Activated naive CD8-positive, alpha-beta T cell treated with anti-CD3 and anti-CD28 coated beads, Interleukin-2, amount 50 U/mL, for 24 hours (primary cell): ENCODE measurements at regions not wholly inside any gene's neighbourhood (a gene's known extent, or its start where the extent isn't known, plus 50 kb on each side); places are given as distances from the start of the nearest gene placed in this dataset.
"Not testable (repeated sequence)": the region's sequence is repeated elsewhere in the genome, so short reads cannot be mapped to it uniquely, and the experiment has no call there.

ENCODE experiments used
- ATAC-seq: fragments of 150-1000 bp; cut with Tn5 transposase; one replicate; pipeline ENCODE4 v1.10.0; 2021
- DNase-seq: peaks from one replicate; pipeline ENCODE4 v3.0.0; 2021
- H3K27ac Mint-ChIP-seq: one replicate; pipeline ENCODE4 v1.8.0; 2021; ENCODE audit warnings: mild to moderate bottlenecking, mixed read lengths
- H3K27me3 Mint-ChIP-seq: one replicate; pipeline ENCODE4 v1.8.0; 2021; ENCODE audit warnings: mixed read lengths
- H3K36me3 Mint-ChIP-seq: one replicate; pipeline ENCODE4 v1.8.0; 2021; ENCODE audit warnings: low read depth, mixed read lengths
- H3K4me1 Mint-ChIP-seq: one replicate; pipeline ENCODE4 v1.8.0; 2021; ENCODE audit warnings: mixed read lengths
- H3K4me3 Mint-ChIP-seq: one replicate; pipeline ENCODE4 v1.8.0; 2021; ENCODE audit warnings: mild to moderate bottlenecking, moderate library complexity, mixed read lengths
- H3K9me3 Mint-ChIP-seq: one replicate; pipeline ENCODE4 v1.8.0; 2021; ENCODE audit warnings: mixed read lengths

DNA sequence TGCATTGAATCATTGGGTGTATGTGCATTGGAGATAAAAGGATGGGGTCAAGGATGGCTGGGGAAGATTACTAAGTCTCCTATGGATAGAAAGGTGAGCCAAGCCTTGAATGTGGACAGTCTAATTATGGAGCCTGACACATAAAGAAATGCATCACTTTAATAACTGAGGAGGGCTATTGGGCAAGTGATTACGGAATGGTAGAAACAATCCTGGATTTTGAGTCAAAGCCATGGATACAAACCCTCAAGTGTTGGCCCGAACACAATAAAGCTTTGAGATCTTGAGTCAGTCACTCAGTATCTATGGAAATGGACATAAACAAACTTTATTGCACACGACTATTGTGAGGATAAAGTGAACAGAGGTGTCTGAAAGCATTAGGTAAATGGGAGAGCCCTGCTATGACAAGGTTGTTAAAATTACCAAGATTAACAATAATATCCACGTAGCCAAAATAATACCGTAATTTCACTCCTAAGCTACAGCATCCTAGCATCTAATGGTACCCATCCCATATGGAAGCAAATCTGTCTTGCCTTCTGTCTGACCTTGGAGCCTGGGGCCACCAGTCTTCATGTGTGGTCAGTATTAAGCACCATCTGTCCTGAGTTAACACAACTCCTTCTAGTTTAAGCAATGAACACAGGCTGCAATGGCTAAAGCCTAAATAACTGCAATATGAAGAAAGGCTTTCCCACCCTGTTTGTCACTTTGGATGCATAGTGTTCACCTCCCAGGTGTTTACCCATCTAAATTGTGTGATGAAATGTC, 136.9 kb upstream of the PRICKLE2 start:
- DNase-seq (no peak), ATAC-seq (no peak)
- H3K4me1 Mint-ChIP-seq = no peaks in the 10 kb centered on the region
- peaks cover 5% of the 10 kb centered on the region for H3K27me3 Mint-ChIP-seq
- no peak overlapping the region for H3K27ac Mint-ChIP-seq
- no peaks in the 10 kb centered on the region for H3K36me3 Mint-ChIP-seq
- H3K9me3 Mint-ChIP-seq = no peaks in the 10 kb centered on the region
- no peak overlapping the region for H3K4me3 Mint-ChIP-seq

- not testable (repeated sequence) for H3K36me3 Mint-ChIP-seq, ATAC-seq, H3K9me3 Mint-ChIP-seq, H3K27me3 Mint-ChIP-seq, DNase-seq, H3K4me3 Mint-ChIP-seq, H3K4me1 Mint-ChIP-seq, H3K27ac Mint-ChIP-seq
These were observed 135.8 kb upstream of the PRICKLE2 start for GRCh38 chr3:64361036-64361435.

- Mint-ChIP-seq H3K4me3 (no peak overlapping the region), H3K9me3 (no peaks in the 10 kb centered on the region), H3K36me3 (no peaks in the 10 kb centered on the region), H3K27ac (no peak overlapping the region), H3K27me3 (peaks cover 4% of the 10 kb centered on the region), H3K4me1 (peaks cover 1% of the 10 kb centered on the region)
- ATAC-seq (no peak), DNase-seq (no peak)
These were observed 135.0 kb upstream of the PRICKLE2 start for GRCh38 chr3:64360280-64360679.

DNA sequence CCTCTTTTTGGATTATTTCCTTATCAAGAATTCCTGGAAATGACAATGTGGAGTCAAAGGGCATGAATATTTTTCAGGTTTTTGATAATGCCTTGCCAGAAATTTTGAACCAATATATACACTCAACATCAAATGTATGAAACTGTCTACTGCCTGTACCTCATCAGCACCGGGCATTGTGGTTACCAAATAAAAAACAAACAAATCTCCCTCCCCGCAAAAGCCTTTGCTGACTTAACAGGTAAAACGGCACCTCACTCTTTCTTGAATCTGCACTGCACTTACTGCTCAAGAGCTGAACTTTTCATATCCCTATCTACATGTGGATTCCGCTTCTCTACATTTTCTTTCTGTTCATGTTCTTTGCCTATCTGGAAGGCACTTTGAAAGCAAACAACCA, 134.5 kb upstream of the PRICKLE2 start:
- ATAC-seq (no peak), DNase-seq (no peak)
- Mint-ChIP-seq H3K9me3 (no peaks in the 10 kb centered on the region), H3K4me1 (peaks cover 4% of the 10 kb centered on the region), H3K36me3 (no peaks in the 10 kb centered on the region), H3K27me3 (peaks cover 4% of the 10 kb centered on the region), H3K27ac (no peak overlapping the region), H3K4me3 (no peak overlapping the region)

GRCh38 chr3:64358853-64359252, 133.6 kb upstream of the PRICKLE2 start:
- ATAC-seq = no peak

DNA sequence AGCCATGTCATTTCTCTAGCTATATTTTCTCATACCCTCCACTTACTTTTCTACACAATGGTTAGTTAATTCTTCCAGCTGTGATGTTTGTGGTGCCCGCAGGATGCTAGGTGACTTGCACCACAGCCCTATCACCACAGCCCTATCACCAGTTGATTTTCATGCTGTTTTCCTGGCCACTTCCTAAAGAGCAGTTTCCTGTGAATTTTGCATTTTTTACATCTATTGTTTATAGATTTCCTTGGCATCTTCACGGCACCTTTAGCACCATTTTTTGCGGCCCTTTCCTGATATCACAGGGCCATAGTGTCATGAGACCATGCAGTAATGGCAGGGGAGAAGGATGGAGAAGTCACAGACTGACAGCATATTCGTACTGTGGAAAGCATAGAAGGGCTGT, 132.9 kb upstream of the PRICKLE2 start:
- Mint-ChIP-seq H3K9me3 (no peaks in the 10 kb centered on the region), H3K4me1 (peaks cover 4% of the 10 kb centered on the region), H3K27me3 (peaks cover 2% of the 10 kb centered on the region), H3K36me3 (no peaks in the 10 kb centered on the region), H3K27ac (no peak overlapping the region), H3K4me3 (no peak overlapping the region)
- DNase-seq (no peak), ATAC-seq (no peak)

More at GRCh38 chr3:64358853-64359252, 133.6 kb upstream of the PRICKLE2 start:
- DNase-seq = no peak
- H3K4me1 Mint-ChIP-seq = peaks cover 4% of the 10 kb centered on the region
- no peaks in the 10 kb centered on the region for H3K9me3 Mint-ChIP-seq
- H3K27me3 Mint-ChIP-seq = peaks cover 2% of the 10 kb centered on the region
- no peaks in the 10 kb centered on the region for H3K36me3 Mint-ChIP-seq
- no peak overlapping the region for H3K4me3 Mint-ChIP-seq
- H3K27ac Mint-ChIP-seq = no peak overlapping the region

DNA sequence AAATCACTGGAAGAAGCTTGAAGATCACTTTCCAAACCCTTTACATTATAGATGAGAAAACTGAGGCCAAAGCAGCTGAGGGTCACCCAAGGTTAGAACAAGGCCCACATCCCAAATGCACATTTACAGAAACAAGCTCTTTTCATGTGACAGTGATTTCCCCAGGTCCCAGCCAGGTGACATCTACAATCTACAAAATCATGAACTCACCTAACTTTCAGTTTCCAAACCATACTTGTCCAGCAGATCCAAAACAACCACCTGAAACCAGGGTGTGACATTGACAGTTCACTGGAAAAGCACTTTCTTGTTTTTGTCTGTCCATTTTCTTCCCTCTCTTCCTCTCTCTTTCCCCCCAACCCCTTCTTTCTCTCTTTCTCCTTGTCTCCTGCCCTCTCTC, 132.2 kb upstream of the PRICKLE2 start:
- no peak for ATAC-seq
- peaks cover 2% of the 10 kb centered on the region for H3K27me3 Mint-ChIP-seq
- H3K4me1 Mint-ChIP-seq = peaks cover 4% of the 10 kb centered on the region

DNA sequence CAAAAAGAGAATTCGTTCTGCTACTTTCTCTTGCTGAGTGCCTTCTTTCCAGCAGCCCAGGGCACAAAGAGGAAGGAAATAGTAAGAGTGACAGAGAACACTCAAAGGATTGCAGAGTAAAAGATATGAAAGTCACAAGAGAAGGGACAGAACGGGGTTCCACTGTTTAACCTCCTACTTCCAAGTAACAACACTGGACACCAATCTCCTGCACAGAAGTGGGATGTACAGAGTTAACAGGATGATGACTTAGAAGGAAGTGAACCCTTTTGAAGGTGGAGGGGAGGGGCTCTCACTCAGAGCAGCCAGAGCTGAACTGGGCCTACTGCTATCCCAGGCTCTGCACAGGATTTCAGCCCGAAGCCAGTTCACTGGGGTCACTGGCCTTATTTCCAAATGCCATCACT, 130.1 kb upstream of the PRICKLE2 start:
- H3K36me3 Mint-ChIP-seq = no peaks in the 10 kb centered on the region
- ATAC-seq = no peak
- no peaks in the 10 kb centered on the region for H3K27me3 Mint-ChIP-seq
- H3K4me3 Mint-ChIP-seq = no peak overlapping the region
- H3K9me3 Mint-ChIP-seq = no peaks in the 10 kb centered on the region
- DNase-seq = no peak
- H3K4me1 Mint-ChIP-seq = peaks cover 6% of the 10 kb centered on the region
- no peak overlapping the region for H3K27ac Mint-ChIP-seq

More for the DNA sequence above, 132.2 kb upstream of the PRICKLE2 start:
- H3K36me3 Mint-ChIP-seq = no peaks in the 10 kb centered on the region
- H3K9me3 Mint-ChIP-seq = no peaks in the 10 kb centered on the region
- no peak overlapping the region for H3K27ac Mint-ChIP-seq
- no peak for DNase-seq
- H3K4me3 Mint-ChIP-seq = no peak overlapping the region

GRCh38 chr3:64354956-64355355, 129.7 kb upstream of the PRICKLE2 start:
- Mint-ChIP-seq H3K4me1 (peaks cover 6% of the 10 kb centered on the region), H3K9me3 (no peaks in the 10 kb centered on the region), H3K27me3 (no peaks in the 10 kb centered on the region), H3K36me3 (no peaks in the 10 kb centered on the region), H3K27ac (no peak overlapping the region), H3K4me3 (no peak overlapping the region)
- DNase-seq (no peak), ATAC-seq (no peak)

- no peaks in the 10 kb centered on the region for H3K36me3 Mint-ChIP-seq
- peaks cover 2% of the 10 kb centered on the region for H3K27me3 Mint-ChIP-seq
- H3K4me1 Mint-ChIP-seq = peaks cover 6% of the 10 kb centered on the region
- no peak for DNase-seq
- no peak overlapping the region for H3K27ac Mint-ChIP-seq
- H3K4me3 Mint-ChIP-seq = no peak overlapping the region
- no peak for ATAC-seq
- no peaks in the 10 kb centered on the region for H3K9me3 Mint-ChIP-seq
These were observed 129.0 kb upstream of the PRICKLE2 start for GRCh38 chr3:64354221-64354620.

- Mint-ChIP-seq H3K4me3 (no peak overlapping the region), H3K27me3 (peaks cover 2% of the 10 kb centered on the region), H3K9me3 (no peaks in the 10 kb centered on the region), H3K36me3 (no peaks in the 10 kb centered on the region), H3K4me1 (peaks cover 6% of the 10 kb centered on the region), H3K27ac (no peak overlapping the region)
- ATAC-seq = no peak
- no peak for DNase-seq
These were observed 128.0 kb upstream of the PRICKLE2 start for GRCh38 chr3:64353226-64353625.

DNA sequence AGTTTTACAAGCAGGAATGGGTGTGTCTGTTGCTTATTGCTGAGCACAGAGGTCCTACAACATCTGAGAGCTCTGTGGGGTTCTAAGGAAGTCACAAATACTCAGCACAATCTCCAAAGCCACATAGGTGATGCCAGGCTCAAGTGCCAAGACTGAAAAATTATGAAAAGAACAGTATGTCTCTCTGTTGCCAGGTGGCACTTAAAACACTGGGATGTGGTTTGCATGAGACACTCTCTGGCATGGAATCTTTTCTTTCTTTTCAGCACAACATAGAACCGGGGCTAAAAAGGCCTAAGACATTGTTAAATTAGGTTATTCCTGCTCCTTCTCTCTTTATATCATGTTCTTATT, 127.3 kb upstream of the PRICKLE2 start:
- no peak for DNase-seq
- no peaks in the 10 kb centered on the region for H3K9me3 Mint-ChIP-seq

GRCh38 chr3:64351713-64352638, 126.7 kb upstream of the PRICKLE2 start:
- no peak for DNase-seq
- Mint-ChIP-seq H3K4me3 (no peak overlapping the region), H3K27ac (no peak overlapping the region), H3K4me1 (peaks cover 6% of the 10 kb centered on the region), H3K27me3 (peaks cover 7% of the 10 kb centered on the region), H3K36me3 (no peaks in the 10 kb centered on the region), H3K9me3 (no peaks in the 10 kb centered on the region)
- no peak for ATAC-seq

More for the DNA sequence above, 127.3 kb upstream of the PRICKLE2 start:
- H3K4me1 Mint-ChIP-seq = peaks cover 6% of the 10 kb centered on the region
- no peak for ATAC-seq
- H3K27me3 Mint-ChIP-seq = peaks cover 7% of the 10 kb centered on the region
- H3K36me3 Mint-ChIP-seq = no peaks in the 10 kb centered on the region
- no peak overlapping the region for H3K4me3 Mint-ChIP-seq
- H3K27ac Mint-ChIP-seq = no peak overlapping the region

GRCh38 chr3:64349551-64349950, 124.3 kb upstream of the PRICKLE2 start:
- Mint-ChIP-seq H3K36me3 (no peaks in the 10 kb centered on the region), H3K27me3 (peaks cover 12% of the 10 kb centered on the region), H3K4me1 (peaks cover 2% of the 10 kb centered on the region), H3K27ac (no peak overlapping the region), H3K9me3 (no peaks in the 10 kb centered on the region), H3K4me3 (no peak overlapping the region)
- DNase-seq (no peak), ATAC-seq (no peak)

DNA sequence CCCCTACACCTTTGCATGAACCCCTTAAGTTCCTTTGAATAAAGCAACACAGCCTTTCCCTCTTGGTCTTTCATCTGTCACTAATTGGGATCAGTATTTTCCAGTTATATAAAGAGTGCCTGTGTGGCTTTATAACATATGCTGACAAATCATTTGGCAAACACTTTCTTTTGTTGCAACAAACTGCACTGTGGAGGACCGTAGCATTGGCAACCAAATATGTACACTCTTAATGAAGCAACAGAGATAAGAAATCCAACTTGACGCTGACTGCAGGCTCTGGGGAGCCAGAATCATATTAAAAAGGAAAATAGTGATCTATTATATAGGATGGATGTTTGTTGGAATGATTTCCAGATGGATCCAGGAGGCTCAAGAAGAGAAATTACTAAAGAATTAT, 120.1 kb upstream of the PRICKLE2 start:
- Mint-ChIP-seq H3K36me3 (no peaks in the 10 kb centered on the region), H3K27ac (no peak overlapping the region), H3K4me1 (no peaks in the 10 kb centered on the region), H3K27me3 (peaks cover 15% of the 10 kb centered on the region), H3K9me3 (no peaks in the 10 kb centered on the region), H3K4me3 (no peak overlapping the region)
- DNase-seq = no peak
- ATAC-seq = no peak
